T47D (cell line): ENCODE measurements at regions not wholly inside any gene's neighbourhood (a gene's known extent, or its start where the extent isn't known, plus 50 kb on each side); places are given as distances from the start of the nearest gene placed in this dataset.
A peak's percentile ranks its signal among the peaks of the same experiment; 100 is the strongest.
"Not testable (repeated sequence)": the region's sequence is repeated elsewhere in the genome, so short reads cannot be mapped to it uniquely, and the experiment has no call there.

Source experiments
- DNase-seq, 2 experiments: peaks; one replicate each; pipeline versions ENCODE4 v3.0.0 to v3.0.0-alpha.2; 2011 to 2012; ENCODE audit warnings: low read depth in 1 of 2, low spot score in 1 of 2
- JUND ChIP-seq: IDR thresholded peaks from 2 replicates; pipeline ENCODE4 v1.6.1; 2012; ENCODE audit warnings: low read depth
- in situ Hi-C: cut with HindIII; loops from 2 replicates; pipeline ENCODE4 v1.10.0; 2016; ENCODE audit warnings: low sequenced_read_pairs, low pct_unique_long_range_greater_than_20kb

GRCh38 chr2:208571764-208572131 lies 165.2 kb downstream of the PTH2R start:
- no peak for DNase-seq
- in situ Hi-C loops = no loop called here
- no peak for TF ChIP-seq JUND

- no peak for DNase-seq
- in situ Hi-C loops = no loop called here
- no peak for TF ChIP-seq JUND
These were observed 167.0 kb downstream of the PTH2R start for GRCh38 chr2:208573569-208573968.

GRCh38 chr2:208579678-208580077 lies 173.1 kb downstream of the PTH2R start:
- in situ Hi-C loops = no loop called here
- TF ChIP-seq JUND = no peak
- DNase-seq = no peak

- no peak for DNase-seq
- no peak for TF ChIP-seq JUND
- in situ Hi-C loops = no loop called here
These were observed 177.9 kb downstream of the PTH2R start for GRCh38 chr2:208584378-208584985.

GRCh38 chr2:208586516-208586915 lies 179.9 kb downstream of the PTH2R start:
- no peak for DNase-seq
- in situ Hi-C loops = no loop called here
- TF ChIP-seq JUND = no peak

GRCh38 chr2:208594642-208595385 lies 188.2 kb downstream of the PTH2R start:
- TF ChIP-seq JUND = no peak
- in situ Hi-C loops = no loop called here
- DNase-seq = no peak

GRCh38 chr2:208595386-208596275 lies 189.0 kb downstream of the PTH2R start:
- in situ Hi-C loops = no loop called here
- DNase-seq = no peak

GRCh38 chr2:208607694-208608093 lies 201.1 kb downstream of the PTH2R start:
- DNase-seq = no peak
- no peak for TF ChIP-seq JUND
- in situ Hi-C loops = no loop called here

More at GRCh38 chr2:208595386-208596275, 189.0 kb downstream of the PTH2R start:
- TF ChIP-seq JUND = no peak

GRCh38 chr2:208608122-208608835 lies 201.7 kb downstream of the PTH2R start:
- no peak for TF ChIP-seq JUND
- in situ Hi-C loops = no loop called here
- no peak for DNase-seq

GRCh38 chr2:208609166-208609804 lies 202.7 kb downstream of the PTH2R start:
- no peak for TF ChIP-seq JUND
- in situ Hi-C loops = no loop called here
- peak in 1 of 2 experiments; percentile 3 for DNase-seq

- in situ Hi-C loops = not testable (repeated sequence)
These were observed 209.1 kb downstream of the PTH2R start for GRCh38 chr2:208615675-208616074.

GRCh38 chr2:208618220-208618619 lies 211.6 kb downstream of the PTH2R start:
- no peak for DNase-seq
- TF ChIP-seq JUND = no peak
- in situ Hi-C loops = no loop called here

More at GRCh38 chr2:208615675-208616074, 209.1 kb downstream of the PTH2R start:
- not testable (repeated sequence) for DNase-seq
